TTC549 (cell line): ENCODE measurements at regions not wholly inside any gene's neighbourhood (a gene's known extent, or its start where the extent isn't known, plus 50 kb on each side); places are given as distances from the start of the nearest gene placed in this dataset.
"Not testable (repeated sequence)": the region's sequence is repeated elsewhere in the genome, so short reads cannot be mapped to it uniquely, and the experiment has no call there.

Source experiments
- FAIRE-seq: peaks from 2 replicates; lab custom pipeline; 2012; peaks lifted over from hg19 to GRCh38; lab: Jason Lieb, UNC

- no peak for FAIRE-seq
These were observed 100.4 kb upstream of the SATB2 start for GRCh38 chr2:199558156-199558555.

GRCh38 chr2:199556527-199557285, 99.0 kb upstream of the SATB2 start:
- FAIRE-seq, result no peak

- FAIRE-seq, result no peak
These were observed 96.3 kb upstream of the SATB2 start for GRCh38 chr2:199554026-199554425.

GRCh38 chr2:199552141-199552540, 94.4 kb upstream of the SATB2 start:
- FAIRE-seq, result no peak

GRCh38 chr2:199543606-199544172, 86.0 kb upstream of the SATB2 start:
- FAIRE-seq, result no peak

- FAIRE-seq, result no peak
These were observed 77.9 kb upstream of the SATB2 start for GRCh38 chr2:199535445-199536177.

- FAIRE-seq, result not testable (repeated sequence)
These were observed 76.1 kb upstream of the SATB2 start for GRCh38 chr2:199533873-199534272.

GRCh38 chr2:199527071-199527470, 69.3 kb upstream of the SATB2 start:
- no peak for FAIRE-seq

GRCh38 chr2:199524689-199525574, 67.2 kb upstream of the SATB2 start:
- FAIRE-seq, result no peak

GRCh38 chr2:199509403-199509802, 51.7 kb upstream of the SATB2 start:
- FAIRE-seq, result no peak
